ENCODE measurements at regions not wholly inside any gene's neighbourhood (a gene's known extent, or its start where the extent isn't known, plus 50 kb on each side); places are given as distances from the start of the nearest gene placed in this dataset.

DNA sequence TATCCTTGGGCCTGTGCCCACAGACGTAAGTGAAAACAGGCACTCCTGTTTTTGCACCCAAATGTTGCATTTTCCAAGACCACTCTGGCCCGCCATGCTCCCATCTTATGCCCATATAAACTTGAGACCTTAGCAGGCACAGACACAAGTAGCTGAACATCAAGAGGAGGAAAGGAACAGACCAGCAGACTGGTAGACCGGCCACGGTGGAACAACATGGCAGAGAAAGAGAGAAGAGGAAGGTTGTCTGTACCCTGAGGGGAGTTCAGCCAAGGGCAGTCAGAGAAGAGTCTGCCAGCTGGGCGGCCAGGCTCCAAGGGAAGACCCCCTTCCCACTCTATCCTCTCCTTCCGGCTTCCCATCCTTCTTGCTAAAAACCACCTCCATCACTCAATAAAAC, 85.3 kb downstream of the GPR37 start:
- TF ChIP-seq POLR2AphosphoS5 (IDR thresholded peaks at IDR 0.05): no peak
- TF ChIP-seq, protein P1, sequence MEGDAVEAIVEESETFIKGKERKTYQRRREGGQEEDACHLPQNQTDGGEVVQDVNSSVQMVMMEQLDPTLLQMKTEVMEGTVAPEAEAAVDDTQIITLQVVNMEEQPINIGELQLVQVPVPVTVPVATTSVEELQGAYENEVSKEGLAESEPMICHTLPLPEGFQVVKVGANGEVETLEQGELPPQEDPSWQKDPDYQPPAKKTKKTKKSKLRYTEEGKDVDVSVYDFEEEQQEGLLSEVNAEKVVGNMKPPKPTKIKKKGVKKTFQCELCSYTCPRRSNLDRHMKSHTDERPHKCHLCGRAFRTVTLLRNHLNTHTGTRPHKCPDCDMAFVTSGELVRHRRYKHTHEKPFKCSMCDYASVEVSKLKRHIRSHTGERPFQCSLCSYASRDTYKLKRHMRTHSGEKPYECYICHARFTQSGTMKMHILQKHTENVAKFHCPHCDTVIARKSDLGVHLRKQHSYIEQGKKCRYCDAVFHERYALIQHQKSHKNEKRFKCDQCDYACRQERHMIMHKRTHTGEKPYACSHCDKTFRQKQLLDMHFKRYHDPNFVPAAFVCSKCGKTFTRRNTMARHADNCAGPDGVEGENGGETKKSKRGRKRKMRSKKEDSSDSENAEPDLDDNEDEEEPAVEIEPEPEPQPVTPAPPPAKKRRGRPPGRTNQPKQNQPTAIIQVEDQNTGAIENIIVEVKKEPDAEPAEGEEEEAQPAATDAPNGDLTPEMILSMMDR (IDR thresholded peaks at IDR 0.05): no peak
- no peak for TF ChIP-seq EP300 (IDR thresholded peaks at IDR 0.05)

All from suprapubic skin (tissue), 4 donors.